HG02798 (cell line): ENCODE measurements at regions not wholly inside any gene's neighbourhood (a gene's known extent, or its start where the extent isn't known, plus 50 kb on each side); places are given as distances from the start of the nearest gene placed in this dataset.

Source experiments
- ATAC-seq: cut with Tn5 transposase; IDR thresholded peaks from one replicate; pipeline ENCODE4 v1.9.1; 2021; ENCODE audit warnings: mild to moderate bottlenecking; ENCODE audit not compliant: unreplicated experiment, poor library complexity

DNA sequence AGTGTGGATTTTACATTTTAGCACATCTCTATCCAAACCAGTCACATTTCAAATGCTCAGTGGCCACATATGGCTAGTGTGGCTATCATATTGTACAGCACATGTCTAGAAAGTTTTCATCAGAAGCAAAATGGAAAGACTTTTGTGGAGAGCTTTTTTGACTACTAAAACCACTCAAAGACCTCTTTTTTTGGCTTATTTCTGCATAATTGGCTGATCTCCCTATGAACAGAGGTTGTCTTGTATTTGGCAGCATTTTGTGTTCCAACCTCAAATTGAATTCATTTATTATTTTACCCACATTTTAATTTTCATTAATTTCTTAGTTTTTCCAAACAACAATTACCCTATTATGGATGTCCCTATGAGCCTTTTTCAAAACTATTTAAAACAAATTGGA lies 395.7 kb downstream of the TLE1 start:
- no peak for ATAC-seq

DNA sequence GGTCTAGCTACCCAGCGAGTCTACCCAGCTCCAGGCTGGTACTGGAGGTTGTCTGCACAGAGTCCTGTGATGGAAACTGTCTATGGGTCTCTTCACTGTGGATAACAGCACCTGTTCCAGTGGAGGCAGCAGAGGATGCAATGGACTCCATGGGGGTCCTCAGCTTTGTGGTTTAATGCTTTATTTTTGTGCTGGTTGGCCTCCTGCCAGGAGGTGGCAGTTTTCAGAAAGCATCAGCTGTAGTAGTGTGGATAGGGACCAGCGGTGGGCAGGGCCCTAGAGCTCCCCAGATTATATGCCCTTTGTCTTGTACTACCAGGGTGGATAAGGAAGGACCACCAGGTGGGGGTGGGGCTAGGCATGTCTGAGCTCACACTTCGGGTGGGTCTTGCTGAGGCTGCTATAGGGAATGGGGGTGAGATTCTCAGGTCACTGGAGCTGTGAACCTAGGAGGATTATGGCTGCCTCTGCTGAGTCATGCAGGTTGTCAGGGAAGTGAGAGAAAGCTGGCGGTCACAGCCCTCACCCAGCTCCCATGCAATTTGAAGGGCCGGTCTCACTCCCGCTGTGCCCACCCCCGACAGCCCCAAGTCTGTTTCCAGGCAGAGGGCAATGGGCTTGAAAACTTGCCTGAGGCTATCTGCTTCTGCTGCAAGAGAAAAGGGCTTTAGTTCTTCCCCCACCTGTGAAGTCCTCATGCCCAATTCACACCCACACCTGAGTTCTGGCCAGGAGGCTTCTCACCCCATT lies 397.1 kb downstream of the TLE1 start:
- ATAC-seq, result no peak

DNA sequence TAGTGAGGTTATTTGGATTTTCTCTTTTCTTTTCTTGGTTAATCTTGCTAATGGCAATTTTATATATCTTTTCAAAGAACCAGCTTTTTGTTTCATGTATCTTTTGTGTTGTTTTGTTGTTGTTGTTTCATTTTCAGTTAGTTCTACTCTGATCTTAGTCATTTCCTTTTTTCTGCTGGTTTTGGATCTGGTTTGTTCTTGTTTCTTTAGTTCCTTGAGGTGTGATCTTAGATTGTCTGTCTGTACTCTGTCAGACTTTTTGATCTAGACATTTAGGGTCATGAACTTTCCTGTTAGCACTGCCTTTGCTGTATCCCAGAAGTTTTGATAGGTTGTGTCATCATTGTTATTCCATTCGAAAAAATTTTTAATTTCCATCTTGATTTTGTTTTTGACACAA lies 399.7 kb downstream of the TLE1 start:
- ATAC-seq, result no peak

DNA sequence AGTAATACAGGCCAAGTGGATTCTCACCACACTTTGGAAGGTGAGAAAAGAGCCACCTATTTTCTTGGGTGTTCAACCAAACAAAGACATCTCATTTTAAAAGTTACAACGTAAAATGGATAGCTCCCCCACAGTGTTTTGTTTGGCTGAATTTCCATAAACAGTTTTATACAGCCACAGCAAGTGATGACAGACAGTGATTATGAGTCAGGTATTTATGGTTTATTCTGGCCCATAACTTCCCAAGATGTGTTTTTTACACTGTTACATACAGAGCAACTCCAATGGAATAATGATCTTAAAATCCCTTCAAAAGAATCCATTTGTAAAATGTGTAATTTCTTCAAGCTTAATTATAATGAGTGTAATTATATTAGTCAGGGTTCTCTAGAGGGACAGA lies 421.3 kb downstream of the TLE1 start:
- ATAC-seq, result no peak

DNA sequence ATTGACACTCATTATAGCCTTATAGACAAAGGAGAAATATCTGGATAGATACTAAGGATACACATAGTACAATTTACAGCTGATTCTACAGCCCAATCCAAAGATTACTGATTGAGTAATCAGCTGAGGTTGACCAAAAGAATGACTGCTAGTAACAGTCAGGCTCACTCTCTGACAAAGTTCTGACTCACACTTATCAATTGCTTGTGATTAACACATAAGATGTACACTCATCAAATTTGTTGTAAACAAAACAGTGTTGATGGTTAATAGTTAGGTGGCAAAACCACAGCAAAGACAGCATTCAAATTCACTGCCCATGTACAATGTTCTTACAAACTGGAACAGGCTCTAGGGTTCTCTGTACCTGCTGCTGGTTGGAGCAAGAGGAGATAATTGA lies 422.7 kb downstream of the TLE1 start:
- ATAC-seq, result no peak

DNA sequence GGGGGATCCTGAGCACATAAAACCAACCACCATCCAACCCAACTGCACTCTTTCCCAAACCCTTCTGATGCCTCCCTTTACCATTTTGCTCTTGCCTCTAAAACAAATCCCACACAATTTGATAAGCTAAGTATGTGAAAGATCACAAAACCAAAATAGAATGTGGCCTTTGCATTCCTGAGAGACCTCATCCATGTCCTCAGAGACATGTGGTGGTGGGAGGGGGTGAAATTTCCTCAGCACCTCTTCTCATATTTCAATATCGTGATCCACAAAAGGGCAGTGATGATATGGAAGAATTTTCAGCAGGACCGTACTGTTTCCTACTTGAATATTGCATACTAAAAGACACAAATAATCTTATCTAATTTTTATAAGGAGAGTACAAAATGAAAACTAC lies 423.3 kb downstream of the TLE1 start:
- no peak for ATAC-seq

DNA sequence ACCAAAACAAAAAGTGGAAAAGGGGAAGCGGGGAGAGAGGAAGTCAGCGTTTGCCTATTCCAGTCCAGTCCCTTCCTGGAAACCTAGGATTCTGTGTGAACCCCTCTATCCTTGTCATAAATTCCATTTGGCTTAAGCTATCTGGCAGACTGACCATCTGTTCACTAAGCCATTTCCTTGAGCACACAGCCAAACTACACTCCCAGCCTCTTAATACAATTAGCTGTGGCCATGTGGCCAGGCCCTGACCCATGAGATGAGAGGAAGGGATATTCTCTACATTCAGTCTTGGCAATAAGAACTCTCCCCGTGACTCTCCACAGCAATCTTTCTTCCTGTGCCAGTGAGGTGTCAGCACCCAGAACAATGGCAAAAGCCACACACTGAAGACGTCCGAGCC lies 424.8 kb downstream of the TLE1 start:
- no peak for ATAC-seq

DNA sequence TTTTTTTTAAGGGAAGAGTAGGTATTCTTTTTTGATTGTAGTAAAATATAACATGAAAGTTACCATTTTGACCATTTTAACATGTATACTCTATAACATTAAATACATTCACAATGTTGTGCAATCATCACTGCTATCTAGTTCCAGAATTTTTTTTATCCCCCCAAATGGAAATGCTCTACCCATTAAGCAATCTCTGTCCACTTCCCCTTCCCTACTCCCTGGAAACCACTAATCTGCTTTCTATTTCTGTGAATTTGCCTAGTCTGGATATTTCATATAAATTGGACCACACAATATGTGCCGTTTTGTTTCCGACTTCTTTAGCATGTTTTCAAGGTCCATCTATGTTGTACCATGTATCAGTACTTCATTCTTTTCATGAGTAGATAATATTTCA lies 429.5 kb downstream of the TLE1 start:
- no peak for ATAC-seq

DNA sequence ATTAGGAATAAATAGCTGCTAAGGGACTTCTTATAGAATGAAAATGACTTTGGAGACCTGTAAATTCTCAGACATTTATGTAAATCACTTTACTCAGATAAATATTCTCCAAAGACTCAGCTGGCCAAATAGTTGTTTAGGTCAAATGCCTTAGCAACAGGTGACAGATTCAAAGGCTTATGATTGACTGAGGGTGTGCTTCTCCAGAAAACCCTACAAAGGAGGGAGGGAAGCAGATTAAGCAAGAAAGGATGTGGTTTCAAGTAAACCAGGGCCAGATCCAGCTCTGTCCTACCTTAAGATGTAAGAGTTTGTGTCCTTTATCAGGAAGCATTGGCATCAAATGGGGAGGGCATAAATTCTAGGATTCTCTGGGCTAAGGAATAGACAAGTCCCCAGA lies 433.0 kb downstream of the TLE1 start:
- no peak for ATAC-seq

DNA sequence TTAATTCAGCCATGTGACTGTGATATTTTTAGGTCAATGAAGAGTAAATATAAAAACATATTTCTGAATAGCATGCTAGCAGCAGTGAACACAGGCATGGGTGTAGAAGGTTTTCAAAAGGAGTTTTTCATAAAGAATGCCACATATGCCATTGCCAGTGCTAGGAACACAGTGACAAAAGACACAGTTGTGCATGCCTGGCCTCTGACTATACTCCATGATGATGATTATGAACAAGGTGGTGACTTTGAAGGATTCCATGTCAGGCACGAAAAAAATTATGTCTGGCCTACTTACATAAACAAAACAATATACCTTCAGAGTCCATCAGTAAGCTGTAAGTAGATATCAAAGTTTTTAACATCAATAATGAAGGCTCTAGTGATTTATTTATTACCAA lies 438.7 kb downstream of the TLE1 start:
- ATAC-seq, result no peak

DNA sequence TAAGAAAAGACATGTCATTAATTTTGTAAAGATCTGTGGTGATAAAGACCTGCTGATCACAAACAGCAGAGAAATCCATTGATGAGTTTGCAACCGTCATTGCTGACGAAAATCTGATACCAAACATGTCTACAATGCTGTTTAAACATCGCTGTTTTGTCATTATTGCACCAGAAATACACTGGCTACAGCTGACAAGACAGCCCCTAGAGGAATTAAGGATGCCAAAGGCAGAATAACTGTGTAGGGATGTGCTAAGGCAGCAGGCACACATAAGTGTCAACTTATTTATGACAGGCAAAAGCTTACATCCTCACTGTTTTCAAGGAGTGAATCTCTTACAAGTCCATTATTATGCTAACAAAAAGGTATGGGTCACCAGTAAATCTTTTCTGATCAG lies 439.3 kb downstream of the TLE1 start:
- ATAC-seq, result no peak

DNA sequence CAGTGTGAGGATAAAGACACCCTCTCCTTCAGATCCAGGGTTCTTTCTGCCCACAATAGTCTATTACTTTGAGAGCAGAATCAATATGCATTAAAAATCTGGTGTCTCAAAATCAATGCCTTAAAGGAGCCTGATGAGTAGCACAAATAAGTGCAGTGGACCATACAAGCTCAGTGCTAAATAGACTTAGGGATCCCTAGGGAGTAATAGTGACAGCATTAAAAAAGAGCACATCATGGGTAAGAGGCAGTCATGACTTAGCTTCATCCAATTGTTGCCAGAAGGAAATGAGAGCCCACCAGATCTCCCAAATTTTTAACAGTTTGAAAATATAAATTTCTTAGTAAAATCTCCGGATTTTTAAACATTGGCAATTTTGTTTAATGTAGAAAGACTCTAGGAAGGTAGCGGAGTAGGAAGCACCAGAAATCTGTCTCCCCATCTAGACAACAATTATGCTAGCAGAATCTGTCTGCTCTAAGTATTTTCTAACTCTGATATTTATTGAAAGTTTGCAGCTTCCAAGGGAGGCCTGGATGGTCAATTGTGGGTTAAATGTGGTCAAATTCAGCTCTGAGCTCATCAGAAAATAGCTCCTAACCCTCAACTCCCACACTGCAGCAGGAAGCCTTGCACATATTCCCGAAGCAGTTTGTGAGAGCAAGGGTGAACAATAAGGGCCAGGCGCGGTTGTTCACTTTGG lies 443.9 kb downstream of the TLE1 start:
- ATAC-seq, result no peak

DNA sequence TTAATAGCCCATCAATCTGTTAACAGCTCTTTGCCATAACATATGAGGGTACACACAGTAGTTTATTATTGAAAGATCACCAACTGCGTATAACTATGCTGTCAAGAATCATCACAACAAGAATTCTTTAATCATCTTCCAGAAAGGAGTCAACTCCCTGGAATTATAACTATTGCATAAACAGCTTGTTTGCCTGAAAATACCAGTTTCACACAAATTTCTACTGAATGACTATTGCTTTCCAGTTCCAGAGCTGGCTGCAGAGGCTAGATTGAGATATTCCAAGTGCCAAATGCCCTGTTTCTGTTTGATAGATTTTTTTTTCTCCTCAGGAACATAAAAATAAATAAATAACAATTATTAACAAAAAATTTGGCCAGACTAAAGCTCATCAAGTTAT lies 444.7 kb downstream of the TLE1 start:
- ATAC-seq, result no peak

DNA sequence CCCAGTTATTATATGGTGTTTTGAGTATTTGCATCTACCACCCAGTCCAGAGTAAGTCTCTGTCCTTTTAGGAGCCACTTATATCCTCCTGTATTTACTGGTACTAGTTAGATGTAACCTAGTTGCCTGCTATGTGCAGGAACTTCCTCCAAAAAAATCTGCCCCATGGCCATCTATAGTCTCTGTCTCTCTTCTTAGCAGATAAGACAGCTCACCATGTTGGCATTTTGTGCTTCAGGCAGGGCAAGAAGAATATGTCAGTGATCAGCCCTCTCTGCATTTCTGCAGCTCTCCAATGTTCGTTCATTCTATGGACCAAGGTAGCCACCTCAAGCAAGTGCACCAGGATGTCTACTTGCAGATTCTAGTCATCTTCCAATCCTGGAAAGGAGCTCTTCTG lies 446.5 kb downstream of the TLE1 start:
- no peak for ATAC-seq

DNA sequence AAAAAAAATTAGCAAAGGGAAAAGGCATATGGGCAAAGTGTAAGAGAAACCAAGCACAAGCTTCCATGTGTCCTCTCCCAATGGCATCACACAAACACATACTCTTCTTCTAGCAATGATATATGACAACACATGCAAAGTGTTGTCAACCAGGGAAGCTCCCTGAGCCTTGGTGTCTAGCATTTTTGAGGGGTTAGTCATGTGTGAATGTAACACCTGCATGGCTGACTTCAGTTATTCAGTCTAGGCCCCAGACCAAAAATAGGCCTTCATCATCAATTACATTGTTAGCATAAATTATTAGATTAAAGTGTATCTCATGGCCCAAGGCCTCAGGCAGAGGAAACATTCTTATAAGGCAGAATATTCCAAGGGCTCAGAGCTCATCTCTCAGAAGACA lies 450.0 kb downstream of the TLE1 start:
- ATAC-seq, result no peak

DNA sequence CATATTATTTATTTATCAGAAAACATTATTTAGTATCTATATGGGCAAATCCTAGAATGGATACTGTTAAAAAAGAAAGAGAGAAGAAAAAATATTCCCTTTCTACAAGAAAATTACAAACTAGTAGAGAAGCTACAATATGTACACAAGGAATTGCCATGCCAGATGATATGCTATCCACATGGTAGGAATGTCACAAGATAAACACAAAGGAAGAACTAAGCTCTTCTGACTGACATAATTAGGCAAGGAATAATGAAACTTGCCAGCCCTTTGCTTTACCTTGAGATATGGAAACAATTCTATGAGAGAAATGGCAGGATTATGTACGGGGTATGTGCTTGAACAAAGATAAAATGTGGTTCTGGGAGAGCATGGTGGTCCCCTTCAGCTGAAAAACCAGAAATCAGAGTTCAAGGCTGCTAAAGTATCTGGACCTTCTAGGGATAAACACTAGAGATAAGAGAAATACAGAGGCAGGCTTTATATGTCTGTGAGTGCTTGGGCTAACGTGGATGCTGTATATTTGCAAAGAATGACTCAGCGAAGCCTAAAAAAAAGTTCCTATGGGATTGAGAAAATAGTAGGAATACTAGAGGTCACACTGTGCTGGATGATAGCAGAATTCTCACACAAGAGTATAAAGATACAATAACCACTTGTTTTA lies 451.6 kb downstream of the TLE1 start:
- no peak for ATAC-seq

DNA sequence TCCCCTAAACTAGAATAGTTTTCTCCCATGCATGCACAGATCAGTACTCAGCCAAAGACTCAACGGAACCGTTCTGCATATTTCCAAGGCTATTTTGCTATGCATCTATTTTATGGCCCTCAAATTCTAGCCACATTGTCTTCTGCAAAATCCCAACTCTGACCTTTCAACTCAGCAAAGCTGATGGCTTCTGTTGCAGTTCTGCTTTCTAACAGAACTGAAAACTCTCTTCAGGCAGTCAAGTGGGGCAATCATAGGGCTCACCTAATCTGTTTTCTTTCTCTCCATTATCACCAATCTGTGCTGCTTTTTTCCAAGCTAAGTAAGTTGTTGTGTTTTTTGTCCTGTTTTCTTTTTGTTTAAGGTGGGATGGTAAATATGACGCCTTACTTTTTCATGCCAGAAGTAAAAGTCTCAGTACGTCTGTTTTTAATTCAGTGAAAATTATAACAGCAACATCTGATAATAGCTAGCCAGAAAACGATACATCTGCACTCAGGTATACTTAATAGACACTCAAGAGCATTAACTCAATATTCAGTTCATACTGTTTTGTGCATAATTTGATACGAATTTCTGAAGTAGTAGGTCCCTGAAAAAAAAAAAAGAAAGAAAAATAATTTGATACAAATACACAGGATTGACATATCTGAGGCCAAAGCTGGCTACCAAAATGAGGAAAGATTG lies 454.3 kb downstream of the TLE1 start:
- ATAC-seq, result no peak

DNA sequence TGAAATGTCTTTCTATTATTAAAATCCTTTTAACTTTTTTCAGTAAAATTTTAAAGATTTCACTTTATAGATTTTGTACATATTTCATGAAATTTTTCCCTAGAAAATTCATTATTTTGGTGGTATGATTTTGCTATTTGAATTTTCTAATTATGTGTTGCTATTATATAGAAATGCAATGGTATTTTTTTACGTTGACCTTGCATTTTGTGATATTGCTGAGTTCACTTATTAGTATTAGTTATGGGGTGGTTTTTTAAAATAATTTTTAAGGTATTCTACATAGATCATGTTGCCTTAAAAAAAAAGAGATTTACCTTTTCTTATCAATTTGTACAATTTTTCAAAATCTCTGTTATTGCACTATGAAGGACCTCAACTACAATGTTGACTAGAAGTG lies 458.3 kb downstream of the TLE1 start:
- ATAC-seq, result no peak

DNA sequence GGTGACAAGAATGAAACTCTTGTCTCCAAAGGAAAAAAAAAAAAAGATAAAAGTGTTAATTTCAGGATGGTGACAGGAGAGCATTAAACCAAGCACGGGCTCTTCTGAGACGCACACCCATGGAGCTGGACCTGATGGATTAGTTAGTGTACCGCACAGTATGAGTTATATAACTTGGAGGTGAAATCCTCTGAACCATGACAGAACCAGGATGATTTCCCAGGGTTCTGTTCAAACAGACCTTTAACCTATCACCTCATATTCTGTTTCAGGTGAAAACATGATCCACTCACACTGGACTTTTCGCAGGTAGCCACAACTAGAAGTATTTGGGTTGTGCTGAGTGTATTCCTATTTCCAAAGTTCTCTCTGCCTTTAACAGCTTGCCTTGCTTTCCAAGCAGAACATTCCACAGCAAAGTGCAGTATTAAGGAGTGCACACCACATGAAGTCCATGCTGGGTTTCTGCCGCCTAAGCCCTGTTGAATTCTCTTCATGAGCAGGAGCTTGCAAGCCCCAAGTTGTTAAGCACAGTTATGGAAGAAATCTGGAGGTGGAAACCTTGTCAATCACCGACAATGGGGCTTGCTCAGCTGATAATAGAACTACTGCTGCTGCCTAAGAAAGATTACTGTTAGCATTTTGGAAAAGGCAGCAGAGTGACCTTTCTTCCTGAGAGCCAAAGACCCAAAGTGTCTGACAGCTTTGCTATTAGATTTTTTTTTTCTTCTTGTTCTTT lies 461.7 kb downstream of the TLE1 start:
- ATAC-seq, result no peak

DNA sequence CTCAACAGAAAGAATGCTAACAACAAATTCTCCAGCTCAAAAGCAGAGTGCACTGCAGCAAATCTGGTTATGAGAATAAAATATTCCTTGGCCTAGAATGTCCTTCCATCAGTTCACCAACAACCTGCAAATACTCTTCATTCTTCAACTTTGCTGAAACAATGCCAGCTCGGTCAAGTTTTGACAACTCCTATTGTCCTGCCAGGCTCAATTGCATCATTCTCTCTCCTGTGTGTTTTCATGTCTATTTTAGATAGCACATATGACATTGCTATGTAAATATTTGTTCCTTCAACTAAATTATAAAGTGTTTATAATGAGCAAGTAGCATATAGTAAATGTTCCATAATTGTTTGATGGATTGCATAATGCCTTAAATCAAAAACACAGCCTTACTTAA lies 463.8 kb downstream of the TLE1 start:
- ATAC-seq, result no peak
